HepG2 (cell line): ENCODE measurements at regions not wholly inside any gene's neighbourhood (a gene's known extent, or its start where the extent isn't known, plus 50 kb on each side); places are given as distances from the start of the nearest gene placed in this dataset.
A peak's percentile ranks its signal among the peaks of the same experiment; 100 is the strongest.

Source experiments
- ETS1 ChIP-seq: sonication (generic); formaldehyde crosslinking; IDR thresholded peaks from 2 replicates; pipeline ENCODE4 v1.4.0; 2020; ENCODE audit warnings: missing genetic modification reagents
- EZH2 ChIP-seq: conservative IDR thresholded peaks from 2 replicates; pipeline ENCODE4 v1.6.1; 2012; ENCODE audit warnings: mild to moderate bottlenecking, low read depth, low read length, moderate library complexity
- GABPA ChIP-seq, 2 experiments: IDR thresholded peaks; 2 replicates each; pipeline ENCODE4 v1.6.1; 2011 to 2016; ENCODE audit warnings: low read depth in 2 of 2, low read length in 1 of 2, missing biosample characterization in 1 of 2, missing genetic modification characterization in 1 of 2
- HNRNPLL ChIP-seq: fragments of 200-400 bp; formaldehyde crosslinking; IDR thresholded peaks from 2 replicates; pipeline ENCODE4 v1.6.1; 2017; ENCODE audit warnings: mild to moderate bottlenecking, low read depth, low read length; ENCODE audit not compliant: poor library complexity, severe bottlenecking
- KLF12 ChIP-seq: sonication (generic); formaldehyde crosslinking; IDR thresholded peaks from 2 replicates; pipeline ENCODE4 v1.4.0; 2020; ENCODE audit warnings: missing genetic modification reagents, borderline replicate concordance
- KMT2B ChIP-seq: IDR thresholded peaks from 2 replicates; pipeline ENCODE4 v1.6.1; 2016; ENCODE audit warnings: missing genetic modification reagents, missing compliant biosample characterization
- MZF1 ChIP-seq: sonication (generic); formaldehyde crosslinking; IDR thresholded peaks from 2 replicates; pipeline ENCODE4 v1.8.1; 2023; ENCODE audit warnings: mild to moderate bottlenecking, missing genetic modification reagents, borderline replicate concordance
- PAXIP1 ChIP-seq: sonication (generic); formaldehyde crosslinking; conservative IDR thresholded peaks from 2 replicates; pipeline ENCODE4 v1.4.0; 2020; ENCODE audit warnings: mild to moderate bottlenecking, missing genetic modification reagents, moderate library complexity
- PCBP1 ChIP-seq: fragments of 200-400 bp; formaldehyde crosslinking; IDR thresholded peaks from 2 replicates; pipeline ENCODE4 v1.6.1; 2017; ENCODE audit warnings: mild to moderate bottlenecking, low read depth, low read length, borderline replicate concordance
- PHF5A ChIP-seq: IDR thresholded peaks from one replicate; pipeline ENCODE4 v1.6.1; 2018; ENCODE audit warnings: low read depth, missing genetic modification reagents; ENCODE audit not compliant: unreplicated experiment
- RCOR2 ChIP-seq: IDR thresholded peaks from 2 replicates; pipeline ENCODE4 v1.6.1; 2016; ENCODE audit warnings: missing biosample characterization, missing genetic modification reagents
- SP2 ChIP-seq: sonication (generic); formaldehyde crosslinking; IDR thresholded peaks from 2 replicates; pipeline ENCODE4 v1.5.1; 2020; ENCODE audit warnings: mild to moderate bottlenecking, missing genetic modification reagents
- WIZ ChIP-seq: sonication (generic); formaldehyde crosslinking; IDR thresholded peaks from 2 replicates; pipeline ENCODE4 v1.5.1; 2020; ENCODE audit warnings: mild to moderate bottlenecking, missing genetic modification reagents
- ZBTB38 ChIP-seq: sonication (generic); formaldehyde crosslinking; IDR thresholded peaks from 2 replicates; pipeline ENCODE4 v1.5.1; 2020; ENCODE audit warnings: mild to moderate bottlenecking, missing genetic modification reagents
- ZNF263 ChIP-seq: sonication (generic); formaldehyde crosslinking; IDR thresholded peaks from 2 replicates; pipeline ENCODE4 v1.4.0; 2020; ENCODE audit warnings: missing genetic modification reagents
- ZNF501 ChIP-seq: sonication (generic); formaldehyde crosslinking; IDR thresholded peaks from 2 replicates; pipeline ENCODE4 v1.5.1; 2020; ENCODE audit warnings: mild to moderate bottlenecking, moderate library complexity, missing genetic modification reagents
- ZNF605 ChIP-seq: sonication (generic); formaldehyde crosslinking; IDR thresholded peaks from 2 replicates; pipeline ENCODE4 v1.8.0; 2022; ENCODE audit warnings: mild to moderate bottlenecking, missing genetic modification reagents
- ZNF772 ChIP-seq: sonication (generic); formaldehyde crosslinking; IDR thresholded peaks from 2 replicates; pipeline ENCODE4 v1.5.0; 2020; ENCODE audit warnings: mild to moderate bottlenecking, missing genetic modification reagents
- ZSCAN25 ChIP-seq: sonication (generic); formaldehyde crosslinking; IDR thresholded peaks from 2 replicates; pipeline ENCODE4 v1.8.0; 2022; ENCODE audit warnings: mild to moderate bottlenecking, missing genetic modification reagents
- TF ChIP-seq, protein P1 (sequence below): sonication (generic); formaldehyde crosslinking; IDR thresholded peaks from 2 replicates; pipeline ENCODE4 v1.4.0; 2020; ENCODE audit warnings: missing genetic modification reagents
- TF ChIP-seq, protein P2 (sequence below): sonication (generic); formaldehyde crosslinking; IDR thresholded peaks from 2 replicates; pipeline ENCODE4 v1.4.0; 2020; ENCODE audit warnings: missing genetic modification reagents
- TF ChIP-seq, protein P3 (sequence below): IDR thresholded peaks from 2 replicates; pipeline ENCODE4 v1.6.1; 2012; ENCODE audit warnings: inconsistent platforms

DNA sequence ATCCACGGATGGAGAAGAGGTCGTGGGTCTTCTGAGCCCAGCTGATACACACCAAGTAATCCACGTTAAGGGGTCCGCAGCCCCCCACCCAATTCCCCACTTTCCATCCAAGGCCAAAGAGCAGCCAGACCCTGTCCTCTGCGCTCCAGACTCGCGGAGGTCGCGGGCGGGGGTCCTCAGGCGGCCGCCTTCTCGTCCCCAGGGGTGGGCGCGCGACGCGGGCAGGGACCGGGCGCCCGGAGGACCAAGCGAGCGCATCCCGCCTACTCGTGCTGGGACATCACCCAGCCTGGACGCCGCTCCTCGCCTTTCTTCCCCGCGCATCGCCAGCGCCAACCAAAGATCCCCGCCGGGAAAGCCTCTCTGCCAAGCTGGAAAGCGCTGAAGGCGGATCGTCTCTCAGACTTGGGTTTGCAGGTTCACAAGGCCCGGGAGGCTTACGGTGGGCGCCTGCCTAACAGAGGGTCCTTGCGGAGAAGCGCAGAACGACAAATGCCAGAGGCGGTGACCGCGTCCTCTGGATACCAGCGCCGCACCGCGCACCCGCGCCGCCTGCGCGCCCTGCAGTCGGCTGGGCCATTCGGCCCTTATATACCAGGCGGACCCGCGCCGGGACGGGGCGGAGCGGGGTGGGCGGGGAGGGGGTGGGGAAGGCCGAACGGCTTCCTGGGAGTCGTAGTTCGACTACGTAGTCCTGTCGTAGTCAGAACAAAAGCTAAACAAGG is 471.6 kb downstream of the SOX9 start (continued):
- TF ChIP-seq ETS1 (no peak), GABPA (IDR thresholded peaks at IDR 0.05; ENCODE audit: low read depth, low read length) (no peak), GABPA (CRISPR knock-in tag; IDR thresholded peaks at IDR 0.05; ENCODE audit: low read depth) (no peak; the same call in 1 of the 2 replicates), HNRNPLL (peak; percentile 77), ZNF263 (peak; percentile 75), EZH2 (no peak), RCOR2 (CRISPR knock-in tag) (no peak), ZNF605 (CRISPR knock-in tag) (no peak), ZBTB38 (CRISPR knock-in tag) (peak; percentile 89; the same call in 1 of the 2 replicates), ZNF772 (CRISPR knock-in tag) (peak; percentile 96), WIZ (CRISPR knock-in tag) (no peak; the same call in 1 of the 2 replicates), PAXIP1 (CRISPR knock-in tag) (peak; percentile 40; the same call in 1 of the 2 replicates), SP2 (no peak; the same call in 1 of the 2 replicates), KMT2B (CRISPR knock-in tag) (peak; percentile 82), ZSCAN25 (CRISPR knock-in tag) (peak; percentile 52; the same call in 1 of the 2 replicates), ZNF501 (peak; percentile 90), KLF12 (CRISPR knock-in tag) (0 out of 2 replicates have a peak, but pooled peaks have one; percentile 2), PHF5A (CRISPR knock-in tag) (peak; percentile 33), PCBP1 (no peak), MZF1 (CRISPR knock-in tag) (0 out of 2 replicates have a peak, but pooled peaks have one; percentile 74)
- TF ChIP-seq, protein P1, sequence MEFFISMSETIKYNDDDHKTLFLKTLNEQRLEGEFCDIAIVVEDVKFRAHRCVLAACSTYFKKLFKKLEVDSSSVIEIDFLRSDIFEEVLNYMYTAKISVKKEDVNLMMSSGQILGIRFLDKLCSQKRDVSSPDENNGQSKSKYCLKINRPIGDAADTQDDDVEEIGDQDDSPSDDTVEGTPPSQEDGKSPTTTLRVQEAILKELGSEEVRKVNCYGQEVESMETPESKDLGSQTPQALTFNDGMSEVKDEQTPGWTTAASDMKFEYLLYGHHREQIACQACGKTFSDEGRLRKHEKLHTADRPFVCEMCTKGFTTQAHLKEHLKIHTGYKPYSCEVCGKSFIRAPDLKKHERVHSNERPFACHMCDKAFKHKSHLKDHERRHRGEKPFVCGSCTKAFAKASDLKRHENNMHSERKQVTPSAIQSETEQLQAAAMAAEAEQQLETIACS (CRISPR knock-in tag), result peak; percentile 82
- TF ChIP-seq, protein P2, sequence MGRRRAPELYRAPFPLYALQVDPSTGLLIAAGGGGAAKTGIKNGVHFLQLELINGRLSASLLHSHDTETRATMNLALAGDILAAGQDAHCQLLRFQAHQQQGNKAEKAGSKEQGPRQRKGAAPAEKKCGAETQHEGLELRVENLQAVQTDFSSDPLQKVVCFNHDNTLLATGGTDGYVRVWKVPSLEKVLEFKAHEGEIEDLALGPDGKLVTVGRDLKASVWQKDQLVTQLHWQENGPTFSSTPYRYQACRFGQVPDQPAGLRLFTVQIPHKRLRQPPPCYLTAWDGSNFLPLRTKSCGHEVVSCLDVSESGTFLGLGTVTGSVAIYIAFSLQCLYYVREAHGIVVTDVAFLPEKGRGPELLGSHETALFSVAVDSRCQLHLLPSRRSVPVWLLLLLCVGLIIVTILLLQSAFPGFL (CRISPR knock-in tag), result no peak
- TF ChIP-seq, protein P3, sequence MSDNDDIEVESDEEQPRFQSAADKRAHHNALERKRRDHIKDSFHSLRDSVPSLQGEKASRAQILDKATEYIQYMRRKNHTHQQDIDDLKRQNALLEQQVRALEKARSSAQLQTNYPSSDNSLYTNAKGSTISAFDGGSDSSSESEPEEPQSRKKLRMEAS, result peak; percentile 64; the same call in 1 of the 2 replicates
